ENCODE measurements at regions not wholly inside any gene's neighbourhood (a gene's known extent, or its start where the extent isn't known, plus 50 kb on each side); places are given as distances from the start of the nearest gene placed in this dataset.
"Not testable (repeated sequence)": the region's sequence is repeated elsewhere in the genome, so short reads cannot be mapped to it uniquely, and the experiment has no call there.

- peak overlapping the region; percentile 48 for H3K4me3 ChIP-seq (ENCODE audit: low read depth, low read length)
- ATAC-seq (ENCODE audit: low read depth in 2 of 2) (peak; percentile 78 to 86), DNase-seq (peak; percentile 84 to 92 (median 86))
- H3K27me3 Mint-ChIP-seq; H3K9me3 ChIP-seq (ENCODE audit: control insufficient read depth in 2 of 2, low read length in 2 of 2); H3K27me3 ChIP-seq (ENCODE audit: control insufficient read depth, insufficient read depth, low read length); H3K36me3 ChIP-seq (ENCODE audit: control insufficient read depth, insufficient read depth, low read length); H3K36me3 Mint-ChIP-seq; H3K4me1 ChIP-seq (ENCODE audit: control insufficient read depth, insufficient read depth, low read length, poor library complexity, severe bottlenecking); H3K9me3 Mint-ChIP-seq: not testable (repeated sequence)
- H3K27ac ChIP-seq (ENCODE audit: insufficient read depth, low read length, poor library complexity, severe bottlenecking): peak overlapping the region; percentile 61
- peak overlapping the region; percentile 69 to 86 (median 82) for H3K27ac Mint-ChIP-seq
- peaks cover 0 to 18% (median 4%) of the 10 kb centered on the region in 4 donors for H3K4me1 Mint-ChIP-seq
- peak overlapping the region; percentile 82 to 93 (median 89) for H3K4me3 Mint-ChIP-seq
These were observed 81.8 kb upstream of the TNK2 start for GRCh38 chr3:195989921-195990840.

- H3K4me3 Mint-ChIP-seq: peak overlapping the region in 3 of 4 donors; percentile 15 to 82 (median 68)
- not testable (repeated sequence) for H3K27me3 Mint-ChIP-seq; H3K27ac Mint-ChIP-seq; H3K9me3 Mint-ChIP-seq; H3K36me3 ChIP-seq (ENCODE audit: control insufficient read depth, insufficient read depth, low read length); H3K27ac ChIP-seq (ENCODE audit: insufficient read depth, low read length, poor library complexity, severe bottlenecking); H3K4me3 ChIP-seq (ENCODE audit: low read depth, low read length); H3K9me3 ChIP-seq (ENCODE audit: control insufficient read depth in 2 of 2, low read length in 2 of 2); H3K36me3 Mint-ChIP-seq; H3K4me1 ChIP-seq (ENCODE audit: control insufficient read depth, insufficient read depth, low read length, poor library complexity, severe bottlenecking); H3K27me3 ChIP-seq (ENCODE audit: control insufficient read depth, insufficient read depth, low read length)
- ATAC-seq (ENCODE audit: low read depth in 2 of 2) (peak; percentile 9 to 27), DNase-seq (peak; percentile 18 to 29 (median 21))
- H3K4me1 Mint-ChIP-seq: peaks cover 0 to 17% (median 3%) of the 10 kb centered on the region in 4 donors
These were observed 81.0 kb upstream of the TNK2 start for GRCh38 chr3:195989197-195989920.

GRCh38 chr3:195988764-195989163 is 80.4 kb upstream of the TNK2 start:
- H3K9me3 Mint-ChIP-seq; H3K27ac ChIP-seq (ENCODE audit: insufficient read depth, low read length, poor library complexity, severe bottlenecking); DNase-seq; H3K27me3 Mint-ChIP-seq; ATAC-seq (ENCODE audit: low read depth in 2 of 2); H3K27me3 ChIP-seq (ENCODE audit: control insufficient read depth, insufficient read depth, low read length); H3K9me3 ChIP-seq (ENCODE audit: control insufficient read depth in 2 of 2, low read length in 2 of 2); H3K4me3 ChIP-seq (ENCODE audit: low read depth, low read length); H3K36me3 ChIP-seq (ENCODE audit: control insufficient read depth, insufficient read depth, low read length); H3K4me1 ChIP-seq (ENCODE audit: control insufficient read depth, insufficient read depth, low read length, poor library complexity, severe bottlenecking); H3K36me3 Mint-ChIP-seq: not testable (repeated sequence)
- Mint-ChIP-seq H3K4me1 (peaks cover 0 to 14% (median 2%) of the 10 kb centered on the region in 4 donors), H3K27ac (peak overlapping the region in 1 of 3 donors; percentile 51), H3K4me3 (peak overlapping the region in 3 of 4 donors; percentile 51 to 82 (median 68))

GRCh38 chr3:195987001-195987400 is 78.7 kb upstream of the TNK2 start:
- DNase-seq: not testable (repeated sequence)
- H3K4me1 Mint-ChIP-seq: peaks cover 0 to 13% (median 2%) of the 10 kb centered on the region in 4 donors

GRCh38 chr3:195986576-195986975 is 78.2 kb upstream of the TNK2 start:
- not testable (repeated sequence) for ATAC-seq (ENCODE audit: low read depth in 2 of 2); H3K4me3 Mint-ChIP-seq; H3K9me3 Mint-ChIP-seq; H3K36me3 Mint-ChIP-seq; DNase-seq; H3K27me3 Mint-ChIP-seq; H3K9me3 ChIP-seq (ENCODE audit: control insufficient read depth in 2 of 2, low read length in 2 of 2); H3K27me3 ChIP-seq (ENCODE audit: control insufficient read depth, insufficient read depth, low read length); H3K4me1 ChIP-seq (ENCODE audit: control insufficient read depth, insufficient read depth, low read length, poor library complexity, severe bottlenecking); H3K27ac Mint-ChIP-seq; H3K27ac ChIP-seq (ENCODE audit: insufficient read depth, low read length, poor library complexity, severe bottlenecking); H3K4me3 ChIP-seq (ENCODE audit: low read depth, low read length)
- H3K4me1 Mint-ChIP-seq: peaks cover 0 to 13% (median 2%) of the 10 kb centered on the region in 4 donors
- peaks cover 13% of the 10 kb centered on the region for H3K36me3 ChIP-seq (ENCODE audit: control insufficient read depth, insufficient read depth, low read length)

More at GRCh38 chr3:195987001-195987400, 78.7 kb upstream of the TNK2 start:
- H3K4me3 Mint-ChIP-seq; H3K27ac ChIP-seq (ENCODE audit: insufficient read depth, low read length, poor library complexity, severe bottlenecking); H3K27me3 Mint-ChIP-seq; H3K9me3 ChIP-seq (ENCODE audit: control insufficient read depth in 2 of 2, low read length in 2 of 2); H3K27ac Mint-ChIP-seq; ATAC-seq (ENCODE audit: low read depth in 2 of 2); H3K4me1 ChIP-seq (ENCODE audit: control insufficient read depth, insufficient read depth, low read length, poor library complexity, severe bottlenecking); H3K27me3 ChIP-seq (ENCODE audit: control insufficient read depth, insufficient read depth, low read length); H3K9me3 Mint-ChIP-seq; H3K4me3 ChIP-seq (ENCODE audit: low read depth, low read length); H3K36me3 Mint-ChIP-seq: not testable (repeated sequence)
- H3K36me3 ChIP-seq (ENCODE audit: control insufficient read depth, insufficient read depth, low read length): peaks cover 11% of the 10 kb centered on the region

- H3K27ac Mint-ChIP-seq; H3K4me1 ChIP-seq (ENCODE audit: control insufficient read depth, insufficient read depth, low read length, poor library complexity, severe bottlenecking); H3K36me3 Mint-ChIP-seq; ATAC-seq (ENCODE audit: low read depth in 2 of 2); H3K9me3 Mint-ChIP-seq; H3K27me3 Mint-ChIP-seq; H3K4me3 Mint-ChIP-seq; DNase-seq; H3K4me3 ChIP-seq (ENCODE audit: low read depth, low read length); H3K27ac ChIP-seq (ENCODE audit: insufficient read depth, low read length, poor library complexity, severe bottlenecking); H3K9me3 ChIP-seq (ENCODE audit: control insufficient read depth in 2 of 2, low read length in 2 of 2); H3K4me1 Mint-ChIP-seq; H3K27me3 ChIP-seq (ENCODE audit: control insufficient read depth, insufficient read depth, low read length): not testable (repeated sequence)
- H3K36me3 ChIP-seq (ENCODE audit: control insufficient read depth, insufficient read depth, low read length): peaks cover 13% of the 10 kb centered on the region
These were observed 77.1 kb upstream of the TNK2 start for GRCh38 chr3:195985348-195985920.

- peaks cover 16% of the 10 kb centered on the region for H3K36me3 ChIP-seq (ENCODE audit: control insufficient read depth, insufficient read depth, low read length)
- DNase-seq; H3K27me3 Mint-ChIP-seq; H3K4me1 ChIP-seq (ENCODE audit: control insufficient read depth, insufficient read depth, low read length, poor library complexity, severe bottlenecking); H3K4me3 ChIP-seq (ENCODE audit: low read depth, low read length); H3K27me3 ChIP-seq (ENCODE audit: control insufficient read depth, insufficient read depth, low read length); H3K36me3 Mint-ChIP-seq; H3K9me3 Mint-ChIP-seq; H3K9me3 ChIP-seq (ENCODE audit: control insufficient read depth in 2 of 2, low read length in 2 of 2); ATAC-seq (ENCODE audit: low read depth in 2 of 2); H3K27ac Mint-ChIP-seq; H3K4me1 Mint-ChIP-seq; H3K4me3 Mint-ChIP-seq; H3K27ac ChIP-seq (ENCODE audit: insufficient read depth, low read length, poor library complexity, severe bottlenecking): not testable (repeated sequence)
These were observed 76.2 kb upstream of the TNK2 start for GRCh38 chr3:195984392-195985030.

All from CD4-positive, CD25-positive, alpha-beta regulatory T cell (primary cell).